ENCODE measurements at regions not wholly inside any gene's neighbourhood (a gene's known extent, or its start where the extent isn't known, plus 50 kb on each side); places are given as distances from the start of the nearest gene placed in this dataset.
"Not testable (repeated sequence)": the region's sequence is repeated elsewhere in the genome, so short reads cannot be mapped to it uniquely, and the experiment has no call there.

DNA sequence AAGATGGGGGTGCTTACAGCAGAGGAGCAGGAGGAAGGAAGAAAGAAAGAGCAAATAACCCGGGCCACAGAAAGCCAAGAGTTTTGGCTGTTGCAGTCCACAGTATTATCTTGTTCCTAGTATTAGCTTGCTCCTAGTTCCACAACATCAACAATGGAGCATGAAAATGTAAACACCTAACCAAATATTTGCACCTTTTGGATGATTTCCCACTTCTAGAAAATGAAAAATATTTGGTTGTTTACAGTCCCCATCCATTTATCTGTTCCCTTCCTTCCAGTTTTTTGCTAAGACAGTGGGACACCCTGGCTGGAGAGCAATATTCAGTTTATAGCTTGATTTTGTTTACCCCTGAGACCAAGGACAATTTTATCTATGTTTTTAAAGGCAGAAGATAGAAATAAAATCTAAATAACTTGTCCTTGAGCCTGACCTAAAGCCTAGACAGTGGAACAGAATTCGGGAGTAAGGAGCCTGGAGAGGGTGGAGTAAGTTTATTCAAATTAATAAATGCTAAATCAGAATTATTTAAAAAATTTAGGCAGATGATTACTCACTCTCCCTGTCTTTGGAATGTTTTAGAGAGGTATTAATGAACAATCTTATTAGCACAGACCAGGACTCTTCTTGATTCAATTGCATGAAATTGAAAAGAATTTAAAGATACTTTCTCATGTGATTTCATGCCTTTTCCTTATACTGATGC is 51.6 kb downstream of the RESF1 start:
- no peak for DNase-seq (ENCODE audit: low read depth)

DNA sequence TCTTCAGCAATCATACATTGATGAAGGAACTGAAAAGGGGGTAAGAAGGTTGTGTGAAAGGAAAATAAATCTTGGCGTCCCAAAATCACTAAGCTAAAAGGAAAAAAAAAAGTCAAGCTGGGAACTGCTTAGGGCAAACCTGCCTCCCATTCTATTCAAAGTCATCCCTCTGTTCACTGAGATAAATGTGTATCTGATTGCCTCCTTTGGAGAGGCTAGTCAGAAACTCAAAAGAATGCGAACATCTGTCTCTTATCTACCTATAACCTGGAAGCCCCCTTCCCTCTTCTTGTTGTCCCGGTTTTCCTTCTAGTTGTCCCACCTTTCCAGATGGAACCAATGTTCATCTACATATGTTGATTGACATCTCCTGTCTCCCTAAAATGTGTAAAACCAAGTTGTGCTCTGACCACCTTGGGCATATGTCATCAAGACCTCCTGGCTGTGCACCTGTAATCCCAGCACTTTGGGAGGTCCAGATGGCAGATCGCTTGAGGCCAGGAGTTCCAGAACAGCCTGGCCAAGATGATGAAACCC is 53.1 kb downstream of the RESF1 start:
- DNase-seq (ENCODE audit: low read depth) = no peak

DNA sequence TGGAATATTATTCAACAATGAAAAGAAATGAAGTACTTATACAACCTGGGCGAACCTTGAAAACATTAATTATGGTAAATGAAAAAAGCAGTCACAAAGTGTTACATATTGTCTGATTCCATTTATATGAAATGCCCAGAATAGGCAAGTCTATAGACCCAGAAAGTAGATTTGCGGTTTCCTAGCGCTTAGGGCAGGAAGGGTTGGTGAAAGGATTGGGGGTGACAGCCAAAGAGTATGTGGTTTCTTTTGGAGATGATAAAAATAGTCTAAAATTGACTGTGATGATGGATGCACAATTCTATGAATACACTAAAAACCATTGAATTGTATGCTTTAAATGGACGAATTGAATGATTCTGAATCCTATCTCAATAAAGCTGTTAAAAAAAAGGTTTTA is 55.8 kb downstream of the RESF1 start:
- DNase-seq (ENCODE audit: low read depth) = no peak

DNA sequence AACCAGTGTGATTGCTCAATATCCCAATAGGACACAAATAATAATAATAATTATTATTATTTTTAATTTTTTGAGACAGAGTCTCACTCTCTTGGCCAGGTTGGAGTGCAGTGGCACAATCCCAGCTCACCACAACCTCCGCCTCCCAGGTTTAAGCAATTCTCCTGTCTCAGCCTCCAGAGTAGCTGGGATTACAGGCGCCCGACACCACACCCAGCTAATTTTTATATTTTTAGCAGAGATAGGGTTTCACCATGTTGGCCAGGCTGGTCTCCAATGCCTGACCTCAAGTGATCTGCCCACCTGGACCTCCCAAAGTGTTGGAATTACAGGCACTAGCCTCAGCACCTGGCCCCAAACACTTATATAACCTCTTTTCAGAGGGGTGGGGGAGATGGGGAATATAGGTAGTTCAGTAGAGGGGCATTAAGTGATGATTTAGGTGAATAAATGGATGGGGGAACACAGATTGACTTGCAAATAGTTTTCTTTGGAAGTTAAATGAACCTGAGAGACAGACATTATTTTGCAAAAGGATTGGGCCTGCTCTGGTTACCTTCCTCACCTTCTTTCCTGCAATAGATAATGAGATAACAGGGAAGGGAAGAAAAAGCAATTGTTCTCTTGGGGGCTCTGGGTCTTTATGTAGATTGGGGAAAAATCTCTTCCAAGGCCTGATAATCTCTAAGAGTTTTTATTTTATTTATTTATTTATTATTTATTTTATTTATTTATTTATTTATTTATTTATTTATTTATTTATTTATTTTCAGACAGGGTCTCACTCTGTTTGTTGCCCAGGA is 57.7 kb downstream of the RESF1 start:
- no peak for DNase-seq (ENCODE audit: low read depth)

DNA sequence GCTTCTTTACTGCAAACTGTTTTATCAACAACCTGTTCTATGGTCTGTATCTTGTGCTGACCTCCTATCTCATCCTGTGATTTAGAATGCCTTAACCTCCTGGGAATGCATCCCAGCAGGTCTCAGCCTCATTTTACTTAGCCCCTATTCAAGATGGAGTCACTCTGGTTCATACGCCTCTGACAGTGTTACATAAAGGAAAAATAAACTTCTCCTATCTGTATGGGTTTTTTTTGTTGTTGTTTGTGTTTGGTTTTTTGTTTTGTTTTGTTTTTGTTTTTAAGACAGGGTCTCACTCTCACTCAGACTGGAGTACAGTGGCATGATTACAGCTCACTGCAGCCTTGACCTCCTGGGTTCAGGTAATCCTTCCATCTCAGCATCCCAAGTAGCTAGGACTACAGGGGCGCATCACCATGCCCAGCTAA is 62.1 kb downstream of the RESF1 start:
- DNase-seq (ENCODE audit: low read depth) = no peak

DNA sequence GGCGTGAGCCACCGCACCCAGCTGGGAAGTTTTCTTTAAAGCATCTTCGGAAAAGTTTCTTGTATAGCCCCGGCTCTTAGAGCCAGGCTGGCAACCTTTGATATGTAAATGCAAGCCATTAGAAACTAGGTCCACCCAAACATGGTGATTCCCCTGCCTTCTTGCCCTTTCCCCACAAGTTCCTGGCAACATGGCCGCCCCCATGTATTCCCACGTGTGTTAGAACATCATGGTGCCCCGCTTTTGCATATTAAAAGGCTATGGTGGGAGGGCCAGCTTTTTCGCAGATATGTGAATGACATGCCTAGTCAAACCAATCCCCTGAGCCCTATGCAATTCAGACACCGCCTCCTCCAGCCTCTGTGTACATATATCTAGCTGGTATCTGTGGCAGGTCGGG is 63.2 kb downstream of the RESF1 start:
- not testable (repeated sequence) for DNase-seq (ENCODE audit: low read depth)

DNA sequence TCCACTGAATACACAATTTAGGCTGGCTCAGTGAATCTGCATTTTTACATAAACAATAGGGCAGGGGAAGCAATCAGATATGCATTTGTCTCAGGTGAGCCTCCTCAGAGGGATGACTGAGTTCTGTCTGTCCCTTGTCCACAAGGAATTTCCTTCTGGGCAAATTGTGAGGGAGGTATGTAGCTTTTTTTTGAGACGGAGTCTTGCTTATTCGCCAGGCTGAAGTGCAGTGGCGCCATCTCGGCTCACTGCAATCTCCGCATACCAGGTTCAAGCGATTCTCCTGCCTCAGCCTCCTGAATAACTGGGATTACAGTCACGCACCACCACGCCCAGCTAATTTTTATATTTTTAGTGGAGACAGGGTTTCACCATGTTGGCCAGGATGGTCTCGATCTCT is 64.6 kb downstream of the RESF1 start:
- not testable (repeated sequence) for DNase-seq (ENCODE audit: low read depth)

DNA sequence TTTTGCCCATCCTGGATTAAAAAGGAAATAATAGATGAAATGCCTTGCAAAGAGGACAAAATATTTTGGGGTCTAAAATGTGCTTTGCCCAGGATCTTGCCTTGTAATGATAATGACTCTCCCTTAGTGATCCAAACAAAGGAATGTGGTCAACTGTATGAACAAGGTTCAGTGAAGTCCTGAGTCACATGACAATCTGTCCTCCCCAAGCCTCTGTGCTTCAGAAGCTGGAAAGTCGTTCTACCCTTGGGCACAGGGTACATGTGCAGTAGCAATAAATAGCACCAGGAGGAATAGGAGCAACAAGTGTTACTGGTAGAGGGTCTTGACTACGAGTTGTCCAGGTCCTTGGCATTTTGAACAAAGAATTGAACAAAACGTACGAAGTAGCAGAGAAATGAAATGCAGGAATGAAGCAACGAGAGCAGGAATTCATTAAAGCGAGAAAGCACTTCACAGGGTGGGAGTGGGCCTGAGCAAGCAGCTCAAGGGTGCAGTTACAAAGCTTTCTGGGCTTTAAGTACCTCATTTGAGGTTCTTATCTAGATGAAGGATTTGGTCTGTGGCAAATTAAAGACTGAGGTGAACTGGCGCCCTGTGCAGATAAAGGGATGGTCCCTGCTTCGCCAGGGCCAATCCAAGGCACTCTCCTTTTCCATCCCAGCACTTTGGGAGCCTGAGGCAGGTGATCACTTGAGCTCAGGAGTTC is 65.8 kb downstream of the RESF1 start:
- DNase-seq (ENCODE audit: low read depth) = no peak

DNA sequence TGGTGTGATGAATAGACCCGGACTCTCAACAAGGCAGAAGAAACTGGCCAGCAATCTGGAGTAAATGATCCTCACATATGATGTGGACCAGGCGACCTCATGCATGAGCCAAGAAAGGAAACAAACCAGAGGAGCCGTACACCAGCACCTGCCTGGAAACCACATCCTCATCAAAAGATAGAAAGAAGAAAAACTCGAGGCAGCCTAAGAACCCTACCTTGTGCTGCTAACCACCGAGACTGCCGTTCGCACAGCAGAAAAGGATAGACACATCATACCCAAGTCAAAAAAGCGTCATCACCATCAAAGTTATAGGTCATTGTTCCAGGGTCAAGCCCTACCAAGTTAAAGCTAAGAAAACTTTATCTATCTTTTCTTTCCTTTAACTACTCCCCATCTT is 66.7 kb downstream of the RESF1 start:
- no peak for DNase-seq (ENCODE audit: low read depth)

DNA sequence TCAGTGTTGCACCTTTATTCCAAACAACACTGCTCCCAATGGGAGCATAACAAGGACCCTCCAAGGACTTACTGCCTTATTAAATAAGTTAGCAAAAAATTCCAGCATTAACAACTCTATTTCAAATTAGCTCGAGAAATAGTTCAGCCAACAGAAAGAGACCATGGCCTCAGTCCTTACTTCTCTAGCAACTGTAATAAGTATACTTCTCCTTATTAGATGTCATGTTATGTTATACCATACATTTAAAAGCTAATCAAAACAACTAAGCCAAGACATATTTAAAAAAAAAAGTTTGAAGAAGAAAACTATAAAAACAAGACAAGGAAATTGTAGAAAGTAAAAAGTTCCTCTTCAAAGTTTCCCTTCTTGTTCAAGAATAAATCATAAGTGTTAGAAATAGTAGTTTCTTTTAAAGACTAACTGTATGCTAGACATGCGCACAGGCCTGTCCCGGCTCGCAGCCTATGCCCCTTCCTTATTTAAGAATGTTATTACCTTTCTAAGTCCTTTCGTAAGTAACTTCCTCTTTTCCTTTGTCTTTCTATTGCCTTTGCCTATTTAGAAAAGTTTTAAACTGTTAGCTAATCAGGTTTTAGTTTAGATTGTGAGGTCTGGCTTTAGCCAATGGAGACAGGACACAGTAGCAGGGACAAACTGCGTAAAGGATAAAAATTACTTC is 68.6 kb downstream of the RESF1 start:
- no peak for DNase-seq (ENCODE audit: low read depth)

DNA sequence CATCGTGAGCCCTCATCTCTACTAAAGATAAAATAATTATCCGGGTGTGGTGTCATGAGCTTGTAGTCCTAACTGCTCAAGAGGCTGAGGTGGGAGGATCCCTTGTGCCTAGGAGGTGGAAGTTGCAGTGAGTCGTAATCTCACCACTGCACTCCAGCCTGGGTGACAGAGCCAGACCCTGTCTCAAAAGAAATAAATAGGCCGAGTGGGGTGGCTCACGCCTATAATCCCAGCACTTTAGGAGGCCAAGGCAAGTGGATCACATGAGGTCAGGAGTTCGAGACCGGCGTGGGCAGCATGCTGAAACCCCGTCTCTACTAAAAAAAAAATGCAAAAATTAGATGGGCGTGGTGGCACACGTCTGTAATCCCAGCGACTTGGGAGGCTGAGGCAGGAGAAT is 70.9 kb downstream of the RESF1 start:
- no peak for DNase-seq (ENCODE audit: low read depth)

DNA sequence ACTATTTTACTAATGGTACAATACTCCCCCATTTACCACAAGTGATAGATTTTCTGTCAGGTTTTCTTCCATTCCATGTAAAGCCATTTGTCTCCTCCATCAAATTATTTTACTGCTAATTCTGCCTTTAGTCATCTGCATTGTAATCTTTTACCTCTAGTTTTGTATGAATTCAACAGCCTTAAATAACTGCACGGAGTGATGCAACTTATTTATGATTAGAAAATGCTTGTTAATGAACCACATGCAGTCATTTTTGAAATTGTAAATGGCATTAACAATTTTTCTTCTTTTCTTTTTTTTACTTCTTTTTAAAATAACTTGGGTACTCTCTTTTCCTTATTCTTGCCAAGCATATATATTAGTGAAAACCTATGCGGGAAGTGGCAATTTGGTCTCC is 71.5 kb downstream of the RESF1 start:
- DNase-seq (ENCODE audit: low read depth) = no peak

DNA sequence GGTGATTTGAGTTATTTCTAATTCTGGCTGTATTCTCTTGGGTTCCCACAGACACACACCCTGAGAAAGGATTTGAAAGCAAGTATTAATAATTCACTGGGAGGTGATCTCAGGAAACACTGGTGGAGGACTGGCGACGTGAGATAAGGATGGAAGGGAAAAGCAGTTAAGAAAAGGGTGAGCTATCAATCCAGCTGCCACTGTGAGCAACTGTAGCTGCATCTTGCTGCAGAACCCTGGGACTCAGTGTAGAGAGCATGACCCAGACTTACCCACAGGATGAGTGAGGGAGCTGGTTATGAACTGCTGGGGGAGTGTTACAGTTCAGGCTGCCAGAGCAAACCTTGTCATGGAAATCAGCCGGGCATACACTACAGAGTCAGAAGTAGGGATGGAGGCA is 71.9 kb downstream of the RESF1 start:
- no peak for DNase-seq (ENCODE audit: low read depth)

DNA sequence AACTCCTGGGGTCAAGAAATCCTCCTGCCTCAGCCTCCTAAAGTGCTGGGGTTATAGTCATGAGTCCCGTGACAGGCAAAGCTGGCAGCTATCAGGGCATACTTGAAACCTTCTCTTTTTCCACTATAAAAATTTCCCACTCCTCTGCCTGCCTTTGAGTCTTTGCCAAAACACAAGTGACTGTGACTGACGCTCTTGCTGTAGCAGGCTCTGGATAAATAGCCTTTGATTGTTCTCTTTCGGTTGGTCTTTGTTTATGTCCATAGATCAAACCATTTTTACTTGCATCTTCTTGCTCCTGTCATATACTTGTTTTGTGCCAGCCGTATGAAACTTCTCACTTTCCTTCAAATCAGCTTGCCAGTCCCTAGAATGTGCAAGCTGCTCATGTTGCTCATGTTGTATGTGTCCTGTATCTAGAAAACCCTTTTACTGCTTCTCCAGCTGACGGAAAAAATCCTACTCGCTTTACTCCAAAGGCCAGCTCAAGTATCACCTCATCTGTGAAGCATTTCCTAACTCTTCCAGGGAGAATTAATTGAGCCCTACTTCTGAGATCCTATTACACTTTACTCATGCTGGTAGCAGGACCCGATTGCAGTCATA is 73.1 kb downstream of the RESF1 start:
- peak; percentile 62 for DNase-seq (ENCODE audit: low read depth)

DNA sequence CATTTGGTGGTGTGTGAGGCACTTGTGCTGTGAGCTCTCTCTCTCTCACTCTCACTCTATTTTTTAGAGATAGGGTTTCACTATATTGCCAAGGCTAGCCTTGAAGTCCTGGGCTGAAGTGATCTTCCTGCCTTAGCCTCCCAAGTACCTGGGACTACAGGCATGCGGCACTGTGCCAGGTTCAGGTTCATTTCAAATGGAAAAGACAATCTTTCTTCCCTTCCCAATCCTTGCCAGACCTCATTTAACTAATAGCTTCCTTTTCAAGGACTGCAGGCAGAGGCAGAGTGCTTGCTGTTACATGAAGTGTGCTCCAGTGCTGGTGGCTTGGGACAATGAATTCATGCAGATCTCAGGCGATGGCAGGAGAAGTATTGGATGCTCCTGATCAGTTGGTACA is 73.2 kb upstream of the BICD1 start:
- DNase-seq (ENCODE audit: low read depth) = no peak

DNA sequence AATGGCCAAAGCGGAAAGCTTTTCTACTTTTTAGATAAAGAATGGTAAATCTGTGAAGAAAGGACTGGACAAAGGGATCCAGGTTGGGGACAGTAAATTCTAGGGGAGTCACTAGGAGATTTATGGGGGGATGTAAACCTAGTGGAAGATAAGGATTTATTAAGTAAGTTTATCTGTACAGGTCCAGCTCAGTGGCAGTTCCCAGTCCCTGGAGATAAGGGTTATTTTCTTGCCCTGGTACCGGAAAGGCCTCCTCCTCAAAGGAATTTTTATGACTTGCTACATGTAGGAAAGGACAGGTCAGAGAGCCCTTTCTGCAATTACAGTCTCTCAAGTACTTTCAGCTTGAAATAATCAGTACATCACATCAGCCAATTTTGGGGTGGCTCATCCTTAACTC is 72.6 kb upstream of the BICD1 start:
- DNase-seq (ENCODE audit: low read depth) = peak; percentile 26

DNA sequence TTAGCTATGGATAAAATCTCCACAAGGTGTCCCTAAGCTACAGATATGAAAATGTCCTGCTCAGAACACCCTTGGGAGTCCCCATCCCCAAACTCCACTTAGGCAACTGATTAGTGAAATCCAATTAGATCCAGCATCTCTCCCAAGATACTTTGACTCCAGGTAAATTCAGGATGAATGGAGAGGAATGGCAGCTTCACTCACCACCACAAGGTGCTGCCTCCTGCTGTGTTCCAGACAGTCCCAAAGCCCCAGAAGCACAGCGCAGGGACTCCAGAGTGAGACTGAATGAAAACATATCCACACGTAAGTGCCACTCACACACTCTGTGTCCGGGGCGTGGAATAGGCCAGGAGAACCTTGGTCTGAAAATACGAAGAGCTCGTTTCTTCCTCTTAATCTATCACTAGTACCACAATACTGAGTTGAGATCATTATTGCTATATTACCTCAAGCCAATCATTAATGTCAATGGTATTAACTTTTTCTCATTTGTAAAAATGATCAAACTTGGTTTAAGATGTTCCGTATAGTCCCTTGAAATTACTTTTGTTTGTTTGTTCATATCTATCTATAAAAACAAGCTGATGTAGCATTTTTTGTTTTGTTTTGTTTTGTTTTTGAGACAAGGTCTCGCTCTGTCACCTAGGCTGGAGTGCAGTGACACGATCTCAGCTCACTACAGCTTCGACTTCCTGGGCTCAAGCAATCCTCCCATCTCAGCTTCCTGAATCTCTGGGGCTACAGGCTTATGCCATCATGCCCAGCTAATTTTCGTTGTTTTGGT is 70.0 kb upstream of the BICD1 start:
- no peak for DNase-seq (ENCODE audit: low read depth)

DNA sequence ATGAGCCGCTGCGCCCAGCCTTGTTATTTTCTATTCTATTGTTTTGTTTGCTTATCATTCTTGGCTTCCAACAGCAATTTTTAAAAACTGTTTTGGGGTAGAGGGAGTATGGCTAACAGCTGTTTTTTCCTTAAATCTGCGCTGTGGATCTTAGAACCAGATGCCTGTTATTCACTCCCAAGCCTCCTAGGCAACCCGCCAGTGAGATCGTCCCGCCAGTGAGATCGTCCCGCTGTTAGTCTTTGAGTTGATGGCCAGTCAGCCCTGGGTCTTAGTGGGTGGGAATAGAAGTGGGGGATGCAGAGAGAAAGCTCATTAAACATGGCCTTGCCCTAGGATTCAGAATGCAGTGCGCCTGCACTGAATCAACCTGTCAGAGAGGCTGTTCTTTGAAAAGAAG is 67.3 kb upstream of the BICD1 start:
- no peak for DNase-seq (ENCODE audit: low read depth)

DNA sequence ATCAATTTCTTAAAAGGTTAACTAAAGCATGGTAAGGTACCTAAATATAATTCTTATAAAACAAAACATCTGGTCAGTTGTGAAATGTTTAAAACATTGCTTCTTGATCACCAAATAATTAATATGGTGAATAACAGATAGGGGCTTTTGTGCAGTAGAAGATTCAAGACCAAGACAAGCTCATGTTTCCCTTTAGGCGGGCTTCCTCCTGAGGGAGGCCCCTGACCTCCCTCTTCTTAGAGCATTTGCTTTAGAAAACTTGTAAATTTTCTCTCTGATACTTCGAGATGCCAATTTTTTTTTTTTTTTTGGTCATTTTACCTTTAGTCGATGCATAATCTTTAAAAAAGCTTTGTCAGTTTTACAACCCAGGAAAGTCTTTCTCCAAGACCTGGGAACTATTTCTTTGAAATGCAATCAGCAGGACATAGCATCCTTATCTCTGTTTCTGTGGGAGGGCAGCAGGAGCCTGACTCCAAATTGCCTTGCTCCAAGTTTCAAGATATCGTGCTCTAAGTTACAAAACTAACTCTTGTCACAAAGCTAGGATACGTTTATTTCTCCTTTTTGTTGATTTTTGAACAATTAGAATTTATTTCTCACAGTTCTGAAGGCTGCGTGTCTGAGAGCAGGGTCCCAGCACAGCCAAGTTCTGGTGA is 66.6 kb upstream of the BICD1 start:
- DNase-seq (ENCODE audit: low read depth) = no peak

DNA sequence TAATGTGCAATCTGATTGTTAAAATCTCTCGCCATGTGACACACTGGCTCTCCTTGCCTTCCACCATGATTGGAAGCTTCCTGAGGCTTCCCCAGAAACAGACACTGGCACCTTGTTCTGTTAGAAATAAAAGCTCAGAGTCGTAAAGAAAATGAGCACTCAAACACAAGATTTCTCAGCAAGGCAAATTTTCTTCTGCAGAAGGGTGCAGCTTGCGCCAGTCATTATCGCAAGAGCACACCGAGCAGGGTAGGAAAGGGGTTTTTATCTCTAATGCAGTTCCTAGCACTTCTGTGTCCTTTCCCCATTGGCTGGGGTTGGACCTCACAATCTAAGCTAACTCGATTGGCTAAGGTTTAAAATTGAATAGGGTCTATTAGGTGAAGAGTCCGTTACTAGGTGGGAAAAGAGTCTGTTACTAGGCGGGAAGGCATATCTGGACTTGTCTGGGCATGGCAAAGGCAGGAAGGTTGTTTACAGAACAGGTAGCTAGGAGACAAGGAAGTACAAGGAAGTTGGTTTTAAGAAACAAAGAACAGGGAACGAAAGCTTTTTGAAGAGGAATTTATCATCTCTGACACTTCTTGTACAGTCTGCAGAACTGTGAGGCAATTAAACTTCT is 62.6 kb upstream of the BICD1 start:
- DNase-seq (ENCODE audit: low read depth) = no peak

Data from EH (cell line).